Hepatocyte (in vitro differentiated cells): ENCODE measurements at regions not wholly inside any gene's neighbourhood (a gene's known extent, or its start where the extent isn't known, plus 50 kb on each side); places are given as distances from the start of the nearest gene placed in this dataset.

Experiments
- EZH2 ChIP-seq: fragments of 200-600 bp; sonication (generic); IDR thresholded peaks from 2 replicates; pipeline ENCODE4 v1.6.1; 2016; ENCODE audit warnings: antibody characterized with exemption, mild to moderate bottlenecking, borderline replicate concordance
- TF ChIP-seq, protein P1 (sequence below): fragments of 200-600 bp; sonication (generic); IDR thresholded peaks from 2 replicates; pipeline ENCODE4 v1.5.1; 2016; ENCODE audit warnings: antibody characterized with exemption, mild to moderate bottlenecking; ENCODE audit not compliant: poor library complexity

DNA sequence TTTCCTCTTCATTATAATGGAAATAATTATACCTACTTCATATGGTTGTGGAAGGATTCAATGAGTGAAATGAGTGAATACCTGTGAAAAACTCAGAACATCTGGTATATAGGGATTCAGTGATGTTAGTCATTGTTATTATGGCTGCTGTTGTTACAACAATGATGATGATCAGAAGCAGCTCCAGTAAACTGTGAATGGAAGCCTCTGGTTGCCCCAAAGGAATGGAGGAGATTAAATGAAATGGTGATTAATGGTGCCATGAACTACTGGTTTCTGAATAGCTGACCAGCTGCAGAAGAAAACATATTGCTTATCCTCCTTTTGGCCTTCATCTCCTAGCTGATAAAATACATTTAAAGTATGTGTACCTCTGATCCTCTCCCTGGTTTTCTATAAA, 372.0 kb downstream of the ARHGEF28 start:
- TF ChIP-seq, protein P1, sequence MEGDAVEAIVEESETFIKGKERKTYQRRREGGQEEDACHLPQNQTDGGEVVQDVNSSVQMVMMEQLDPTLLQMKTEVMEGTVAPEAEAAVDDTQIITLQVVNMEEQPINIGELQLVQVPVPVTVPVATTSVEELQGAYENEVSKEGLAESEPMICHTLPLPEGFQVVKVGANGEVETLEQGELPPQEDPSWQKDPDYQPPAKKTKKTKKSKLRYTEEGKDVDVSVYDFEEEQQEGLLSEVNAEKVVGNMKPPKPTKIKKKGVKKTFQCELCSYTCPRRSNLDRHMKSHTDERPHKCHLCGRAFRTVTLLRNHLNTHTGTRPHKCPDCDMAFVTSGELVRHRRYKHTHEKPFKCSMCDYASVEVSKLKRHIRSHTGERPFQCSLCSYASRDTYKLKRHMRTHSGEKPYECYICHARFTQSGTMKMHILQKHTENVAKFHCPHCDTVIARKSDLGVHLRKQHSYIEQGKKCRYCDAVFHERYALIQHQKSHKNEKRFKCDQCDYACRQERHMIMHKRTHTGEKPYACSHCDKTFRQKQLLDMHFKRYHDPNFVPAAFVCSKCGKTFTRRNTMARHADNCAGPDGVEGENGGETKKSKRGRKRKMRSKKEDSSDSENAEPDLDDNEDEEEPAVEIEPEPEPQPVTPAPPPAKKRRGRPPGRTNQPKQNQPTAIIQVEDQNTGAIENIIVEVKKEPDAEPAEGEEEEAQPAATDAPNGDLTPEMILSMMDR, result no peak
- no peak for TF ChIP-seq EZH2
